Stimulated activated CD4-positive, alpha-beta T cell treated with anti-CD3 and anti-CD28 coated beads, Interleukin-1b, Interleukin-23, amount 100 ng/mL, for 48 hours (primary cell): ENCODE measurements at regions not wholly inside any gene's neighbourhood (a gene's known extent, or its start where the extent isn't known, plus 50 kb on each side); places are given as distances from the start of the nearest gene placed in this dataset.

ENCODE experiments used
- DNase-seq: peaks from one replicate; pipeline ENCODE4 v3.0.0-alpha.2; 2020

DNA sequence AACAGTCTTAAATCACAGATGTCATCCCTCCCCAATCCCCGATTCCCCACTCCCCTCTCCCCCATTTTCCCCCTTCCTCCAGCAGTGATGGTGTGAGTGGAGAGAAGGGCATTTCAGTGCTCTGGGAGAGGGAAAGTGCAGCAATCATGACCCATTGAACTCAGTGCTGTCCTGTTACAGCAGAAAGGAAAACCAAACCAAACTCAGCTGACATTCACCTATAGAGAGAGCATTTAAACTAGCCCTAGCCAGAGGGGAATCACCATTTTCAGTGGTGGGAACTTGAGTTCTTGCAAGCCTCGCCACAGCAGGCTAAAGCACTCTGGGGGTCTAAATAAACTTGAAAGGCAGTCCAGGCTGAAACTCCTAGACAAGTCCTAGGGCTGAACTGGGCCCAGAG is 129.9 kb upstream of the COL21A1 start:
- no peak for DNase-seq

DNA sequence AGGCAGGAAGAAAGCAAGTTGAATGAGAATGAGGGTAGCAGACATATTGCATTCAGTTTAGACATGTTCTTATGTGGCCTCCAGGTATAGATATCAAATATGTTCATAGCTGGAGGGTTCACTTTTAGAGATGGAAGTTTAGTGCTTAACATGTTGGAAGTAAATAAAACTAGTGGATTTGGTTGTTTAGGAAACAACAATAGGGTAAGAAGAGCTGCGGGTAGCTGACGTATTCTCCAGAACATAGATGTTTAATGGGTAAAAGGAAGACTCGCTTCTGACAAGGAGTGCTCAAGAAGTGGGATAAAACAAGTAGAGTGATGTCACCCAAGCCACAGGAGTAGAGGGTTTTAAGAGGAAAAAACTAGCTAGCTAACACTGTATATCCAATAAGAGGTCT is 128.4 kb upstream of the COL21A1 start:
- DNase-seq: no peak

DNA sequence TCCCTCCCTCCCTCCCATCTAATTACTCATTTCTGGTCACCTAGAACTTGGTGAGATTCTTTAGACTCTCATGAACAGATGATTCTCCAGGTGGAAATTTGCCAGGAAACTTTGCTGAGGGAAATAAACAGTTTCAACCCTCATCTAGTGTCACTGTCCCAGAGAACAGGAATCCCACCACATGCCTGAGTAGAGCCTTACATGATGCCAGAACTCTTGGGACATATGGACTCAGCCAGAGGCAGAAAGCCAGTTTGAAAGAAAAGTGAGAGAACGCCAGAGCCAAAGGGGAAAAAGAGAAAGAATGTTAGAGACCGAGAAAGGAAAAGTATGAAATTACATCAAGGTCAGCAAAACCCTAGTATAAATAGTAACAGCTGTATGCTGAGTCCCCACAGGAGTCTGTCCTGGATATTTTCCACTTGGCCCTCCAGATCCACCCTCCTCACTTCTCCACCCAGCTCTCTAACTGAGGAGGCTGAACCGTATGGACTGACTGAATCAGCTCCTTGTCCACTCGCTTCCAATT is 127.5 kb upstream of the COL21A1 start:
- no peak for DNase-seq

GRCh38 chr6:56372406-56372995 is 125.1 kb upstream of the COL21A1 start:
- no peak for DNase-seq

DNA sequence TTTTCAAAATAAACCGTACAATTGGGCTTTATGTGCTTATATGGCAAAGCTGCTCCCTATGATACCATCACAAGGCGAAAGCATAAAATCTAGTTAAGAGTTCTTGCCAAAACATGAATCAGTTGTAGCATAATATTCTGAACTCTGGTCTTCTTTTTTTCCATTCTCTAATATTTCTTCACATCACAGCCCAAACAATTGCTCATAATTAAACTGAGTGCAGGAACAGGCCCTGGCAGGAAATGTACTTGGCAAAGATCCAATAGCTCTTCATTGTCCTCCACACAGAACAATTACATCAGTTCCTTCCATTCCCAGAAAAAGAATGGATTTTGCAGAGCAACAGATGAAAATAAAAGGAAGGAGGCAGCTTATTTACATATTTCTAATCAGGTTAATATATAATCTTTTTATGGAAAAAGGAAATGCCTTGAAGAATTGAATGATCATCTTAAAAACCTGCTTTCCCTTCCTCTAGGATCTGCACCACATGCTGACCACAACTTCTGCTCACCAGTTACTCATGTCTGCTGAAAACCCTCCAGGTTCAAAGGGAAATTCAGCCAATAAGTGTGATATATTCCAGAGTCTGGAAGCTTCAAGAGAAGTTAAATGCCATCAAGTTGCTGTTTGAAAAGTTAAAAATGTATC is 123.3 kb upstream of the COL21A1 start:
- DNase-seq: no peak

- DNase-seq: no peak
These were observed 122.8 kb upstream of the COL21A1 start for GRCh38 chr6:56370127-56370540.

DNA sequence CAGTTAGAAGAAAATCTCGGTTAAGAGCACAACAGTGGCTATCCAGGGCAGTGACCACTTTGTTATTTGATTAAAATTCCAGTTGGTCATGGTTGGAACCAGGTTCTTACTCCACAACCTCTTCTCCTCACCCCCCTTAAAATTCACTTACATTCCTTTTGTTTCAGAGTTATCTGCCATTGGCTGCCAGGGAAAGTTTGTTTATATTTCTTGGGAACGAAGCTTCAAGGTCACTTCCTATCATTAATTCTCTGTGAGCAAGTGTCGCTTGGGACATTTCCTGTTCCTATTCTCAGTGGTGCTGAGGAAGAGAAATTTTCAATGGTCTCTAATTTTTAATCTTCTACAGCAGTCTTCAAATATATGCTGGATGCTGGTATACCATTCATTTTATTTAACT is 121.1 kb upstream of the COL21A1 start:
- no peak for DNase-seq

- no peak for DNase-seq
These were observed 118.9 kb upstream of the COL21A1 start for GRCh38 chr6:56366141-56366852.

DNA sequence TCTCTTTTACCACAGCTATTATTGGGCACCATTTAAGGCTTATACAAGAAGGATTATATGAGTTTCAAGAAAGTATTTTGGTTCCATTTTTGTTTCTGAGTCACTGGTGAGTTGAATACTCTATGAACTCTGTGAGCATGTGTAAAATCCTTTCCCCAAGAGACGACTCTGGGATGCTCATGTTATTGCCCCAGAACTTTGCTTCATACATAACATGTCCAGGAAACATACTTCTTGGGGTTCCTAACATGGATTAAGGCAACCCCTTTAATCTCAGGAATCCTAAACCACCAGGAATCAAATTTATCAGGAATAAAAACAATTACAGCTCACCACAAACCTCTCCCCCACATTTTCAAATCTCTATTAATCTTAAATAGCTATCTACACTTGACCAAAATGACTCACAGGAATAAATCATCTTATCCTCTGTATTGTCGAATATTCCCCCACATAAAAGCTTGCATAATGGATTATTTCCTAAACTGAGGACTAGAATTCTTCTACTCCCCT is 117.5 kb upstream of the COL21A1 start:
- DNase-seq: no peak

DNA sequence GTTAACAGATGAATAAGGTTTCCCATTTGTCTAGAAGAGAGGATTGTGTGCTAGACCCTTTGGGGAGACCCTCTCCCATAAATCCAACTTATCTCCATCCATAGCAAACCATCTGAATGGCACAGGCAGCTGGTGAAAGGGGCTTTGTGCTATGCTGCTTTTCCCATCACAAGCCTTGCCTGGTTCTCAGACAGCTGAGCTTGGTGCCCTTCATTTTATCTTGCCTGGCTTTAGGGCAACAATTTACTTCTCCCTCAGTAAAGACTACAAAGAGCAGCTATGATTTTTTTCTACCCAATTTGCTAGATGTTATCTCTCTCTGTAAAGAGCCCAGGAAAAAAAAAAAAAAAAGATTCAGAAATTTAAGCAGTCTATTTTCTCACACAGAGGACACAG is 117.0 kb upstream of the COL21A1 start:
- DNase-seq: no peak

- DNase-seq: no peak
These were observed 116.5 kb upstream of the COL21A1 start for GRCh38 chr6:56363796-56364430.

DNA sequence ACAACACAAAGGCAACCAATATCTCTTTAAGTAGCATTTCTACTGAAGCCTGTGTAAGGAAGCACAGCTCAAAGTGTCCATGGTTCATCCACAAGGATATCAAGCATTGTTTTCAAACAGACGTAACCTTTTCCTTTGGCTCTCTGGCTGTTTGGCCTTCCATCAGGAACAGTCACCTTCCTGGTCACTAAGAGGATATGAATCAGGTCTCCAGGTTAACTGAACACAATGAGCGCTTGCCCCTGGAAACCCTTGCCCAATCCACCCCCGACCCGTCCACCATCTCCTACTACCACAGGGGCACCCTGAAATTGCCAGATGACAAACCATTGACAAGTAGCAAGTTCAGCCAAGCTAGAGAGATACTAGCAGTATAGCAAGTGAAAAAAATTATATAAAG is 114.4 kb upstream of the COL21A1 start:
- no peak for DNase-seq

- DNase-seq: peak; percentile 45
These were observed 112.0 kb upstream of the COL21A1 start for GRCh38 chr6:56359201-56359899.

- no peak for DNase-seq
These were observed 110.4 kb upstream of the COL21A1 start for GRCh38 chr6:56357616-56358373.

DNA sequence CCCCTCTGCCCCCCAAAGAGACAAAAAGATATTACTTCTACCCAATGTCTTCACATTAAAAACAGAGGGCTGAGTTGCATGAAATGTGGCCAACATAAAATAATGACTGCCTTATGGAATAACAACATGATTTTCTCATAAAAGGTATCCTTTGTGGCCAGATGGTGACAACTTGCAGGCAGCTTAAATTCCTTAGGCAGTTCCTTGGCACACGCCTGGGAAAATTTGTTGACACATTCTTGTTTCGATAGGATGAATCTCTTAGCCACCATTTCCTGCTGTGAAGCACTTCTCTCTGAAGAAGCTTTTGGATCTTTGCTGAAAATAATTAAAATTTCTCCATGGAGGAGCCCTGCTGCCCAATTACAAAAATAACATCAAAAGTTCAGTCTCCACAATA is 109.0 kb upstream of the COL21A1 start:
- DNase-seq: no peak

DNA sequence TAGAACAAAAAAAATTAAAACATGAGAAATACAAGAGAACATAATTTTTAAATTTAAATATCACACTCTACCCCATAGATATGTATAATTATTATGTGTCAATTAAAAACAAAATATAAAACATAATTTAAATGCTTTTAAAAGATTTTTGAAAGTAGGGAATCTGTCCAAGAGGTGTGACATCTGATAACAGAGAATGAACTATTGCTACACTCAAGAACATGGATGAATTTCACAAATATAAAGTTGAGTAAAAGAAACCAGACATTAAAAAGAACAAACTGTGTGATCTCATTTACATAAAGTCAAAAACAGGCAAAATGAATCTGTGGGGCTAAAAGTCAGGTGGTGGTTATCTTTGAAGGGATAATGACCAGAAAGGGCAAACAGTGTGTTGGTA is 106.5 kb upstream of the COL21A1 start:
- DNase-seq: no peak

GRCh38 chr6:56350628-56351260 is 103.4 kb upstream of the COL21A1 start:
- DNase-seq: no peak

DNA sequence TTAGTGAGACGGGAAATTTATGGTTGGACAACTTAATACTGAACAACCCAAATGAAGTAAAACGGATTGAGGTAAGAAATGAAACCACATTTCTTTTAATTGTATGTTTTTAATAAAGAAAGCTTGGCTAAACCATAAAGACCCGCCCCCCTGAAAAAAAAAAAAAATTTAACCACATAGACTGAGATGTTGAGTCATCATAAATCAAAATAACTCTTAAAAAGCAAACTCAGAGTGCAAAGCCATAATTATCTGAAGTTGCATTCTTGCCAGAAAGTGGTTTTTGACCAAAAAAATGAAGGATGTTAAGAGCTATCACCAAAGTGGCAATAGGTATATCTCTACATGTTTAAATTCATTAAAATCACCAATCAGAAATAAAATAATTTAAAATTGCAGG is 101.8 kb upstream of the COL21A1 start:
- DNase-seq: no peak

- no peak for DNase-seq
These were observed 101.2 kb upstream of the COL21A1 start for GRCh38 chr6:56348578-56348977.

DNA sequence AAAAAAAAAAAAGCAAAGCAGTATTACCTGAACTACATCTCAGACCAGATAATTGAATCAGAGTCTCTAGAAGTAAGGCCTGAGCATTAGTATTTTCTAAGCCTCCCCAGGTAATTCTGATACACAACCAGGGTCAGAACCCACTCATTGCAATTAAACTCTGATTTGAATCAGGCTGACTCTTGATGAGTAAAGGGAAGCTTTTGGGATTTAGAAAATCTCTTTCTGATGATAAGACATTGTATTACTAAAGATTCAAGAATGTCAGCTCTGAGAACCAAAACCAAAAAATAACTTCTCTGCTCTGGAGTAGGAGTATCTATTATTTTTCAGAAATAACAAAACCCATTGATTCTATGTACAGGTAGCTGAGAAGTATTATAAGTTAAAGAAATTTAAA is 100.1 kb upstream of the COL21A1 start:
- DNase-seq: no peak

GRCh38 chr6:56346958-56347357 is 99.6 kb upstream of the COL21A1 start:
- DNase-seq: no peak
